Suprapubic skin (tissue), 3 donors: ENCODE measurements at regions not wholly inside any gene's neighbourhood (a gene's known extent, or its start where the extent isn't known, plus 50 kb on each side); places are given as distances from the start of the nearest gene placed in this dataset.

Experiments
- CTCF ChIP-seq, 2 donors: fragments of 200-600 bp in 1 of 2; fragments of 450-650 bp in 1 of 2; sonication (generic) in 1 of 2; IDR thresholded peaks; one replicate each; pipeline ENCODE4 v1.5.1; 2016 to 2019; ENCODE audit warnings: antibody characterized with exemption in 2 of 2, mild to moderate bottlenecking in 1 of 2, moderate library complexity in 1 of 2
- EP300 ChIP-seq: sonication (generic); formaldehyde crosslinking; IDR thresholded peaks from one replicate; pipeline ENCODE4 v1.6.1; 2017; ENCODE audit warnings: antibody characterized with exemption
- POLR2A ChIP-seq, 2 donors: fragments of 450-650 bp; IDR thresholded peaks; one replicate each; pipeline ENCODE4 v1.6.1; 2017; ENCODE audit warnings: antibody characterized with exemption in 2 of 2, mild to moderate bottlenecking in 2 of 2, moderate library complexity in 2 of 2

- TF ChIP-seq CTCF (IDR thresholded peaks at IDR 0.05) (no peak), EP300 (no peak), POLR2A (IDR thresholded peaks at IDR 0.05) (no peak)
Observed at GRCh38 chr17:68760141-68760475, 158.9 kb upstream of the FAM20A start.
